ENCODE measurements at regions not wholly inside any gene's neighbourhood (a gene's known extent, or its start where the extent isn't known, plus 50 kb on each side); places are given as distances from the start of the nearest gene placed in this dataset.
"Not testable (repeated sequence)": the region's sequence is repeated elsewhere in the genome, so short reads cannot be mapped to it uniquely, and the experiment has no call there.

DNA sequence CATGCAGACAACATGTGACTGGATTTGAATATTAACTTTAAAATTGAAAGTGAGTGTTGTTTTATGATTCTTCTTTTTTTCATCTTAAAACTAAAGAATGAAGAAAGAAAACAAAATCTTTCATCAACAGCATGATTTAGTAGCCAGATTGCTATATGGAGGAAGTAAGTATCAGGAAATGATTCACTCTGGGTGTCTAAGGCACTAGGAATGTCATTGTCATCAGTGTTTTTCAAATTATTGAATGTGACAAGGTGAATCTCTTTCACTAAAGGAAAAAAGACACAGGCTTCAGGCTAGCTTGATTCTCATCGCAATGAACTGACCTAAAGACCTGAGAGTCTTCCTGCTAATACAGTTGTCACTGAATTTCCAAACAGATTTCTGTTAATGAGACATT is 430.1 kb downstream of the FBXO15 start:
- no peak for DNase-seq

DNA sequence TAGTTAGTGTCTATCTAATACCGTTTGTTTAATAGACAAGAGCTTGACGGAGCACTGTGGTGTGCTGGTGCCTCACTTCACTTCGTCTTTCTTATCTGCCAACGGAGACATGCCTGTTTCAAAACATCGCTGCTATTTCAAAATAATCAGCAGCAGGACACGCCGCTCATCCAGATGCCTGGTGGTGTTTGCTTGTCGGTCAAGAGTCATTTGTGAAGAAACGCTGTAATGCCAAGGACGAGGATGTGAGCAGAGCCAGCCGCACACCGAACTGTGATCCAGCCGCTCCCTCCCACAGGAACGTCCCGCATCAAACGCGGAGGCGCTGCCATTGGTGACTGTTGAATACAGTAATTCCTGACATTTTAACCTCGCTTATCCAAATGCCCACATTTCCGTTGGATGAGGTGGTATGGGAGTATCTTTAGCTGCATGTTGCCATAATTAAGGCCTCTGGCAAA is 432.4 kb downstream of the FBXO15 start:
- DNase-seq: no peak

DNA sequence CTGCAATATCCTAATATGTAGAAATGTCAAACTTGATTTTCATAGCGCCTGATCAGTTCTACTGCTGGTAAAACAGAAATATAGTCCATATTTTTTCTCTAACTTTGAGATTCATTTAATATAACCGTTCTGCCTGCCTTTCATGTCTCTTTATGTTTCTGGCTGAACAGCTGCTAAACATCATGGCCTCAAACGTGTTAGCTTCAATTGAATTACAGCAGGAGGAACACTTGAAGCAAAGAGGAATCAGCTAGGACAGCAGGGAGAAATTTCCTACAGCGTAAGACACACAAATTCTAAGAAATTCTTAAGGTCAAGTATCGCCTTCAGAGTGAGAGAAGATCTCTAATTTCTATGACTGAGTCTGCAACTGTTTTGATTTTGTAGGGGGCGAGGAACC is 433.2 kb downstream of the FBXO15 start:
- no peak for DNase-seq

DNA sequence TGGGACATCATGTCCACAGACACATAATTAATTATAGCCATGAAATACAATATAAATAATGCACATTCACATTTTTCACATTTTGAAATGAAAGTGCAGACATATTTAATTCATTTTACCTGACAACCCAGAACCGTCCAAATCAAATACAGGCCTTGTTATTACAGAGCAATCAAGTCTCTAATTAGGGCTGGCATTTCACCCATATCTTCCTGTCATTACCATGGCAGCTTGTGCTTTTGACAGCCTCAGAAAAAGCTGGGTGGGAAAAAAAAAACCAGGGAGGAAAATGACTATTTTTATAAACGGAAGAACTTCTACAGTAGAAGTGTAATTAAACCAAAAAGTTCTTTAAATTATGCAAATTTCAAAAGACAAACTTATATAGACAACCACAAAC is 436.4 kb downstream of the FBXO15 start:
- DNase-seq: no peak

DNA sequence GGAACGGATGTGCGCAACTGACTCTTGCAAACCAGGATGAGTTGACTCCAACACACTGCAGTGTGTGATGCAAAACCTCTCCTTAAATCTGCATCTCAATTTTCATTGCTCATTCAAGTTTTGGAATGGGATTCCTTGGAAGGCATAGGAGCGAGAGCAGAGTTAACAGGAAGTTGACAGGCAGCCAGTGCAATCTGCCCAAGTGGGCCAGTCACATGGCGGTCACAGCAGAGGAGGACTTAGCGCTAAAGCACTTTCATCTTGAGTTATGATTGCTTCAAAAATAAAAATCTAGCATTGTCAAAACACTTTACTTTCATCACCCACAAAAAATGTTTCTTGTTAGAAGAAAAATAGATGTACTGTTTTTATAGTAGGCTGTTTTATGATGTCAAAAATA is 439.0 kb downstream of the FBXO15 start:
- DNase-seq: no peak

DNA sequence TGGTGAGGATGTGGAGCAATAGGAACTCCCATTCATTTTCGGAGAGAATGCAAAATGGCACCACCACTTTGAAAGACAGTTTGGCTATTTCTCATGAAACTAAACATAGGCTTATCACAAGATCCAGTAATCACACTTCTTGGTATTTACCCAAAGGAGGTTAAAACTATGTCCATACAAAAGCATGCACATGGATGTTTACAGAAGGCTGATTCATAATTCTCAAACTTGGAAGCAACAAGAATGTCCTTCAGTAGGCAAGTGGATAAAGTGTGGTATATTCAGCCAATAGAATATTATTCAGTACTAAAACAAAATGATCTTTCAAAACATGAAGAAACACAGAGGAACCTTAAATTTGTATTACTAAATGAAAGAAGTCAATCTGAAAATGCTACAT is 440.6 kb downstream of the FBXO15 start:
- no peak for DNase-seq

DNA sequence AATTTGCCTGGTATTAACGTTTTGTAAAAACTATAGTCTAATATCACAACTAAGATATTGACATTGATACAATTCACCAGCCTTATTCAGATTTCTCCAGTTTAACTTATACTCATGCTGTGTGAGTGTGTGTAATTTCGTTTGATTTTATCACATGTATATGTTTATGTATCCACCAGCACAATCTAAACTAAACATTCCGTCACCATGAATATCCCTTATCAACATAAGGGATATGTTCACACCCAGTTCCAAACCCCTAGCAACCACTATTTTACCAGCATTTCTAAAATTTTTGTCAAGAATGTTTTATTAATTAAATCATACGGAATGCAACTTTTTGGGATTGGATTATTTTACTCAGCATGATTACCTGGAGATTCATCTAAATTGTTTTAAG is 450.3 kb downstream of the FBXO15 start:
- DNase-seq: no peak

DNA sequence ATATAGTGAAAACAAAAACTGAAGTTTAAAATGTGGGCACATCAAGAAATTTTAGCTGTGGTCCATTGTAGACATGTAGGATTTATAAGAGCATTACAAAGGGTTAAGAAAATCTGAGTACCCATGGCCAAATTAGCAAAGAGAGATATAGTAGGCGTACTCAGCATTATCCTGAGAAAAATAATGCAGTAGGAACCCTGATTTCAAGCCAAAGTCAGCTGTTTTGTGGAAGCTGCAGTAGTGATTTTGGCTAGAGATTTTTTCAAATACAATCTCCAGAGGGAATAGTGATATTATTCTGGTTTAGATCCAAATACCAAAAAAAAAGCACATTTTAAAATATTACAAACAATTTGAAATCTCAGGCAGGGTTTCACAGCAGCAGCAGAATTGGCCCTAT is 450.9 kb downstream of the FBXO15 start:
- no peak for DNase-seq

DNA sequence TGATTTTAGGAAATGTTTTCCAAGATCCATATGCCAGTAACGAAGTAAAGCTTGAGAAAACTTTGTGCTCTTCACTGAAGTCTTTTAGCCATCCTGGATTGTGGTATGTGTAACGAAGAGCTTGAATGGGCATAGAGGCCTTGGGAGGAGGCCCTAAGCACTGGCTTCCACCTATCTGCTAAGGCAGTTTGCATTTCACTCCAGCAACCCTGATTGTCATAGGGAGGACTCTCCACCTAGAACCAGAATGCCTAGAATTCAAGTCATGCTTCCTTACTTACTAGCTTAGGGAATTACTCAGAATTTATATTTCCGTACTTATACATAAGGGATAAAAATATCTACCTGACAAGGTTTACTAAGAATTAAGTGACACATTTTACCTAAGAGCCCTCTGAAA is 451.5 kb downstream of the FBXO15 start:
- no peak for DNase-seq

DNA sequence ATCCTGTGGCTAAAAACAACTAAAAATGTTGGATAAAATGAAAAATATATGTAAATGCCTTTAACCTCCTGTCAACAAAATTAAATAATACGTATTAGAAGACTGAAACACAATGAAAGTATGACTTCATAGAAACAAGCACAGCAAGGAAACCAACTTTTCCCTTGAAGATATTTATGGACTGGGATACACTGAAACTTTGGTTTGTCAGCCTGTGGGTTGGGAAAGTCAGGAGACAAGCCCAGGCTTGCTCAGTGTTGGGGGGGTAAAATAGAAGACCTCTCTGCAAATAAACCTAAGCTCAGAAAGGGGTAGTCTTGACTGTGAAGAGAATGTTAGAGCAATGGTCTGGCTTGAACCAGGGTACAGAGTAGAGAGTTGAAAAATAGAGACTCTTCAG is 454.5 kb downstream of the FBXO15 start:
- DNase-seq: no peak

DNA sequence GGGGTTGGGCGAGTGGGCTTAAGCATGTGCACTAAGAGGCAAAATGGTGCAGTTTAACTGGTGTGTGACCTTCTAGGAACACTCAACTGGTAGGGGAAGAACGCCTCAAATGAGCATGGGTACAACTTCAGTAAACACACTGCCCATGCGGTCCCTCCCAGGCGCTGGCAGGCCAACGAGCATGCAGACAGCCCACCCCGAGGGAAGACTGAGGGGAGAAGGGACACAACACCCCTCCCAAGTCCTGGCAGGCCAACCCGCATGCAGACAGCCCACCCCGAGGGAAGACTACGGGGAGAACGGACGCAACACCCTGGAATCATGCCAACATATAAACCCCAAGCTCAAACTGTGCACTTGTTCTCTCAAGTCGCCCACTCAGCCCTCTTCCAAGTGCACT is 456.0 kb downstream of the FBXO15 start:
- DNase-seq: no peak

DNA sequence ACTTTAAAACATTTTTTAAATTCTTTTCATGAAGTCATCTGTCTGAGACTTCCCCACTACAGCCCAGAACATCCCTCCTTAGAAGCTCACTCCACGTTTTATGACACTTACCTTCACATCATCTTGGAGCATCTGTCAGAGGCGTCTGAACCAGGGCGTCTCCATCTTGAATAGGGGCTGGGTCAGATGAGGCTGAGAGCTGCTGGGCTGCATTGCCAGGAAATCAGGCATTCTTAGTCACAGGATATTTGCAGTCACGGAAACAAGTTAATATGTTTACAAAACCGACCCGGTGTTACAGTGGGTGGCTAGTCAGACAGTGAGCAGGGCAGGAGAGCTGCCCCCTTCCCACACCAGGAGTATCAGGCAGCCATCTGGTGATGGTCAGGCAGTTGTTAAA is 456.5 kb downstream of the FBXO15 start:
- no peak for DNase-seq

DNA sequence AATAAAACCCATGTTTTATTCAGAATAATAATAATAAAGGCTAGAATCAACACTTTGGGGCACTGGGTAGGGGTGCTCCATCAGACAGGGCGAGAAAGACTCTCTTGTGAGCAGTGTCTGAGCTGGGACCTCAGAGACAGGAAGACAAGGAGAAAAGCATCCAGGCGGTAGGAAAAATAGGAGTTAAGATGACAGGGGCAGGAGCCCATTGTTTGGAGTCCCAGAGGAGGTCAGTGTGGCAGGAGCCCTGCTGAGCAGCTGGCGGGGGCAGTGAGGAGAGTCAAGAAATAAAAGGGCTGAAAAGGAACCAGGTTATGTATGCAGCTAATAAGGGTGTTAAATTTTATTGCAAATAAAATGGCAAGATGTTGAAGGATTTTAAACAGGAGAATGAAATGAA is 457.4 kb downstream of the FBXO15 start:
- DNase-seq: no peak

DNA sequence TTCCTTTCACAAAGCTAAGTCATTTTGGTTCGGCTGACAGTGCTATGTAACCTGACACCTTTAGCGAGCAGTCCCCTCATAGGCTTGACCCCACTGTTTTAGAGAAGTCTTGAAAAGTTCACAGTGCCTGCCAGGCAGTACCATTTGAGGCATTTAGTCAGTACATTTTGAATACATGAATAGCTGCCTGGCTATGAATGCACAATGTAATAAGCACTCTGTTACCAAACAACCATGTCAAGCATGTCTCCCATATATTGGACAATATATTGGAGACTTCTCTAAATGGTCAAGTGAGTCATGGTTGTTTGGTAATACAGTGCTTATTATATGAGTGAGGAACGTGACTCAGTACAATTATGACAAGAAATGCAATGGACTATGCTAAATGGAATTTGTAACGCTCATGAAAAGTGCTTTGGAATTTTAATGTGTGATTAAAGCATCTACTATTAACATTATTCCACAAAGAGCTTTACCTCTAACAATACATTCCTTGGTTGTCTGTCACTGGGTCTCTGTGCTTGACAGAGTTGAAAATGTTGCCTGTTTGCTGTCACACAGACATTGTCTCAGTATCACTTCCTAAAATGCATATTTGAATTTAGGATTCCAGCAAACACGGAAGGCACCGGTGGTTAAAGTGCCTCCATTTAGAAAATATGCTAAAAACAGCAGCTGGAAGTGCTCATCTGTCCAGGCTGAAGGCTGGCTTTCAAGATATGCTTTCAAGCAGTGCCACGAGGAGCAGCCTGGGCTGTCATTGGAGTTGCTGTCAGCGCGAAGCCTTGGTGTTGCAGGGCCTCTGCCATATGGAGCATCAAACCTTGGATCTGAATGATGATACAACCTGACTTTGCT is 458.6 kb downstream of the FBXO15 start:
- no peak for DNase-seq

DNA sequence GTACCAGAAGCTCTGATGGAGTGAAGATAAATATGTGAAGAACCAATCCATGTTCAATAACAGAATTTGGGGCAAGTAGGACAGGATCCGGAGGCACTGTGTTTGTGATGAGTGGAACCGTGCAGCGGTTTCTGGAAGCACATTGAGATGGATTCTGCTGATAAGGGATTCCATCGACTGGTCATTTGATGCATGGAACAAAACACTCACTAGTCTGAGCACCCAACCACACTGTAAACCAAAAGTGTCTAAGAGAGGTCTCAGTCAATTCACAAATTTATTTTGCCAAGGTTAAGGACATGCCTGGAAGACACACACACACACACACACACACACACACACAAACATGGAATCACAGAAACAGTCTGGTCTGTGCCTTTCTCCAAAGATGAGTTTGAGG is 459.5 kb downstream of the FBXO15 start:
- DNase-seq: no peak

DNA sequence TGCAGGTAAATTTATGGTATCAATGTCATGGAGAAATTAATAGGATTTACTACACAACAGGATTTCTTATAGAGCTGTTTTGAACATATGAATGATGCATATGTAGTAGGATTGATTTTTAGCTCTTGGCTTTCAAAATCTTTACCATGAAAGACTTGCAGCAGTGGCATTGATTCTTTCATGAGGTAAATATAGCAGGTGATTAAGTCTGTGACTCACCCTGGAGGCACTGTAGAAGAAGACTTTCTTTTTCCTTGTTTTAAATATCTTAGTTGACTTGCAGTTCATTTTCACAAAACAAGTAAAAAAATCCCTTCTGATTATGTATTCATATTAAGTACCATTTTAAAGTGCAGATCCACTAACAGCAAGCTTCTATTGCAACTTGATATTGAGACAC is 463.0 kb downstream of the FBXO15 start:
- DNase-seq: no peak

DNA sequence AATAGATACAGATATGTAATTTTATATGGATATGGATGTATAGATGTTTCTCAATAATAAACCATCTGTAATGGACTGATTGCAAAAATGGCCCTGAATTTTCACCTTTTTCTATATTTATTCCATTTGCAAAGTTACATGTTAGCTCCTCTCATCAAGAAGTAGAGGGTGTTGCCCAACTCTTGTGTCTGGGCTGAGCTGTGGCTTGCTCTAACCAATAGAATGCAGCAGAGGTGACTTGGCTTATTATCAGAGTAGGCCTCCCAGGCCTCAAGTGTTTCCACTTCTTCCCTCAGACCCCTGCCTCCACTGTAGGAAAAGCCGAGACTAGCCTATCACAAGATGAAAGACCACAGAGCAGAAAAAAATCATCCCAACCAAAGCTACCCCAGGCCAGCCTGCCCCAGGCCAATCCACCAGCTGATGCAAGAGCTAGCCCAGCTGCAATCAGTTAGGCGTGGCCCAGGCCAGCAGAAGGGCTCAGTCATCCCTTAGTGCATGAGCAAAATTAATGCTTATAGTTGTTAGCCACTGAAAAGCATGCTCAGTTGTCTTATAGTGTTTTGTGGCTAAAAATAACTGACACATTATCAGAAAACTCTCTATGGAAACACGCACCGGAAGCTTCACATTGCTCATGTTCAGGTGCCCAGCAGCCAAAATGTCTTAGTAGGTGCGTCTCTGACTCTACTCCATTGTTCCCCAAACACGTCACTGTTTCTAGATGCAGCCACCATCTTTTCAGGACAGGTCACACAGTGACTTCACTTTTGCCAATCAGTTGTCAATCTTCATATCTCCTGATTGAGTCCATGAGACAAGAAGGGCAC is 464.0 kb downstream of the FBXO15 start:
- peak; percentile 23 for DNase-seq

DNA sequence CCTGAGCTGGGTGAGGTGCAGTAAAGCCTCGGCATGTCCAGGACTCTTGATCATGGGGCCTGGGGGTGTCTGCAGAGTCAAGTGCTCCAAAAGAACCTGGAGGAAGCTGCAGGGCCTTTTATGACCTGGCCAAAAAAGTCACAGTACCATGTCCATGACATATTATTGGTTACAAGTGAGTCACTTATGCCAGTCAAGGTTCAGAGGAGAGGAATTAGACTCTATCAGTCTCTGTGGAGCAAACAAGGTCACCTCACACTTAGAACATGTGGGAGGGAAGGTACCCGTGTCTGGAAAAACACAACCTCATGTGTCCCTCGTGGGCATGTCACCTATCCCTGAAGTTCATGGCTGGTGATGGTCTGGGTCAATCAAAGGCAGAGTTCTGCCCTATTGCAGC is 465.7 kb downstream of the FBXO15 start:
- no peak for DNase-seq

DNA sequence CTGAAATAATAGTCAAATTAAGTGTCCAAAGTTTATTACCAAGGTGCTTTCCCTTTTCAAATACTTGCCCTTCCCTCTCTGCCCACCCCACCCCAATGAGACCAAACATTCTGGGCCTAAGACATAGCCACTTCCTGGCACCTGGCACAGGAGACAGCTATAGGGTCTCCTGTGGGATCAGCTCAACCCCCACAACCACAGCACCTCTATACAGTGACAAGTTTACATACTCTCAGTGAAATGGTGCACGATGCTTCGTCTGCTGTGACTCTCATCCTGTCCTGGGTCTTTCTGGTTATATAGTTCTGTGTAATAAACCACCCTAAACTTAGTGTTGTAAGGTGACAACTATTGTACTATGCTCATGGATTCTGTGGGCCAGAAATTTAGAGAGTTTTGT is 466.2 kb downstream of the FBXO15 start:
- DNase-seq: no peak

DNA sequence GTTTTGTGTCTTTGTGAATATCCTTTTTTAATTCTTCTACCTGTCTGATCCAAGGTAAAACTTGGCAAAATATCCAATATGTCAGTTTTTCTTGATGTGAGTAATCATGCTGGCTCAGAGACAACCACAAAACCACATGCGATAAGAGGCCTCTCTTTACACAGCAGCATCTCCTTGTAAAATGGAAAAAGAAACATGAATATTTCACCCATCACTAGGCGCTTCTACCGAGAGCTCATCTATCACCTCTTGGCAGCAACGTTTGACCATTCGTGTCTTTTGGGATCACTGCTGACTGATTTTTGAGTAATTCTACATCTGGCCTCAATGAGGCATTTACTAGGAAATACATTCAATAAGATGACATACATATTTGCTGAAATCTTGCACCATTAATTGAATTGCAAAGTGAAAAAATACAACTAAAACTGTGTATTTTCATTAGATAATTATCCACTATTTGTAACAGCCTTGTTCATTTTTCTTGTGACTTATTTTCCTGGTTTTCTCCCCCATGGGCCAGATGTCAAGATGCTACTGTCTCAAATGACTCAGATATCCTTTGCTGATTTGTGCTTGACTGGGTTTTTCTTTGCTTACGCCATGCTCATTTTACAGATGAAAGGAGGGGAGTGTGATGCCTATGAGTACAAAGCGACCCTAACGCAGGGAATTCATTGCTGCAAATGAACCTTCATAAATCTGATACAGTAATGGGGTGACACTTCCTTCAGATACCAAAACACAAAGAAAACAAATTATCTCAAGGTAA is 467.5 kb downstream of the FBXO15 start:
- no peak for DNase-seq

DNA sequence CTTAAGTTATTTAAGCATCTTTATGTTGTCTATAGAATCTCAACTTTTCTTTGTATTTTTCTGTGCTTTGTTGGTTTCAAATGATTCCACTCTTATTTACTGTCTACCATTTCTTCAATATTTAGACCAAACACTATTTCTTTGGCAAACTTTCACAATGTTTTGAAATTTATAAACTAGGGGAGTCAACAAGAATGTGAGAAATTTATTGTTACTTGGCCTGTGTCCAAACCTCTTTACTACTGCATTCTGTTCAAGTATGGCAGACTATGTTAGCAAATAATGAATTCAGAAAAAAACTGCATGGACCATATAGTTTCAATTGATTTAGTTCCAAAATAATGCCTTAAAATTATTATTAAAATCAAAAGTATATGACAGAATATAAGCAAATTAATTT is 470.2 kb downstream of the FBXO15 start:
- no peak for DNase-seq

DNA sequence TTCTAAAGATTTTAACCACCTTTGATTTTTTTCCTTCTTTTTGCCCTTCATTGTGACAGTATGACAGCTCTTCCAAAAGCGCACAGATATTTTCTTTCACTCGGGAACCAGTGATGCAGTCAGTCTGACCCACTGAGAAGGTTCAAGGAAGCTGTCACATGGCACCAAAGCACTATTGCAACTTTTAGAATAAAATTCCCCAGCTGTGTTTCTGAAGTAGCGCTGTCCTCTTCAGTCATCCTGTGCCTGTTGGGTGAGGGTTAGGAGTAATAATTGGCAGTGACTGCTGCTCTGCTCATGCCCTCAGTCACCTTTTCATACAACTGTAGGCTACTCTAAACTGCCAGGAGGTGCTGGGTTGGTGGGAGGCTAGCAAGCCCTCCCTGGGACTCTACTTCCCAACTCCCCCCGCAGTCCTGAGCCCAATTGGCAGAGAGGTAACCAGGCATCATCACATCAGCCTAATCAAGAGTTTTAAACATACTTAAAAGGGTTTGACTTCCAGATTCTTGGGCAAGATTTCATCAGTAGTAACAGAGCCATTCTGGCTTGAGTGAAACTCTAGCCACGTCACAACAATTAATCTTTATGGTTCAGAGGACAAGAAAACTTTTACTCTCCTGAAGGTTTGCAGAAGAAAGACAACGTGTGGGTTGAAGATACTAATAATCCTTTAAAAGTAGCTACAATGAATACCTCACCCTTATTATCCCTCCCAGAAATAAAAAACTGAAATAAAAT is 473.3 kb downstream of the FBXO15 start:
- no peak for DNase-seq

DNA sequence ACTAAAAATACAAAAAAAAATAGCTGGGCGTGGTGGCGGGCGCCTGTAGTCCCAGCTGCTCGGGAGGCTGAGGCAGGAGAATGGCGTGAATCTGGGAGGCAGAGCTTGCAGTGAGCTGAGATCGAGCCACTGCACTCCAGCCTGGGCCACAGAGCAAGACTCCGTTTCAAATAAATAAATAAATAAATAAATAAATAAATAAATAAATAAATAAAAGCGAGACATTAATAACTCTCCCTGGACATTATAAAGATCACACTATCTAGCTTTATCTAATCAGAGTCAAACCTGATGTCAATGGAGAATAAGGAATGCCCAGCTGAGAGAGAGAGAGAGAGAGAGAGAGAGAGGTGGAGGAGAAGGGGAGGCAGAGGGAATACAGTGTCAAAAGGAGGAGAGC is 476.2 kb downstream of the FBXO15 start:
- not testable (repeated sequence) for DNase-seq

Data from femur (tissue), 1 donor.